ENCODE measurements at regions not wholly inside any gene's neighbourhood (a gene's known extent, or its start where the extent isn't known, plus 50 kb on each side); places are given as distances from the start of the nearest gene placed in this dataset.

GRCh38 chr18:78770139-78770822 lies 209.3 kb upstream of the SALL3 start:
- no peak for TF ChIP-seq POLR2A (IDR thresholded peaks at IDR 0.05; ENCODE audit: low read length)
- no peak for TF ChIP-seq GATA1 (IDR thresholded peaks at IDR 0.05; ENCODE audit: low read depth, low read length)

All from erythroblast (primary cell).